ENCODE measurements at regions not wholly inside any gene's neighbourhood (a gene's known extent, or its start where the extent isn't known, plus 50 kb on each side); places are given as distances from the start of the nearest gene placed in this dataset.

GRCh38 chr3:30084316-30084715 is 522.1 kb upstream of the TGFBR2 start:
- TF ChIP-seq ZC3H10 (CRISPR knock-in tag; IDR thresholded peaks at IDR 0.05) (no peak), CSDC2 (CRISPR knock-in tag; IDR thresholded peaks at IDR 0.05) (no peak), OSR1 (CRISPR knock-in tag; IDR thresholded peaks at IDR 0.05) (no peak), RARB (CRISPR knock-in tag; IDR thresholded peaks at IDR 0.05) (no peak), POU6F1 (CRISPR knock-in tag; IDR thresholded peaks at IDR 0.05; ENCODE audit: borderline replicate concordance, low read depth) (no peak), TOX (CRISPR knock-in tag; IDR thresholded peaks at IDR 0.05; ENCODE audit: borderline replicate concordance) (no peak), ARNTL (CRISPR knock-in tag; IDR thresholded peaks at IDR 0.05; ENCODE audit: borderline replicate concordance, low read depth) (no peak), ISL1 (CRISPR knock-in tag; IDR thresholded peaks at IDR 0.05) (no peak), ESRRG (CRISPR knock-in tag; IDR thresholded peaks at IDR 0.05) (no peak), GLIS3 (CRISPR knock-in tag; IDR thresholded peaks at IDR 0.05) (no peak), ZNF8 (CRISPR knock-in tag; IDR thresholded peaks at IDR 0.05) (no peak)
- TF ChIP-seq, protein P1, sequence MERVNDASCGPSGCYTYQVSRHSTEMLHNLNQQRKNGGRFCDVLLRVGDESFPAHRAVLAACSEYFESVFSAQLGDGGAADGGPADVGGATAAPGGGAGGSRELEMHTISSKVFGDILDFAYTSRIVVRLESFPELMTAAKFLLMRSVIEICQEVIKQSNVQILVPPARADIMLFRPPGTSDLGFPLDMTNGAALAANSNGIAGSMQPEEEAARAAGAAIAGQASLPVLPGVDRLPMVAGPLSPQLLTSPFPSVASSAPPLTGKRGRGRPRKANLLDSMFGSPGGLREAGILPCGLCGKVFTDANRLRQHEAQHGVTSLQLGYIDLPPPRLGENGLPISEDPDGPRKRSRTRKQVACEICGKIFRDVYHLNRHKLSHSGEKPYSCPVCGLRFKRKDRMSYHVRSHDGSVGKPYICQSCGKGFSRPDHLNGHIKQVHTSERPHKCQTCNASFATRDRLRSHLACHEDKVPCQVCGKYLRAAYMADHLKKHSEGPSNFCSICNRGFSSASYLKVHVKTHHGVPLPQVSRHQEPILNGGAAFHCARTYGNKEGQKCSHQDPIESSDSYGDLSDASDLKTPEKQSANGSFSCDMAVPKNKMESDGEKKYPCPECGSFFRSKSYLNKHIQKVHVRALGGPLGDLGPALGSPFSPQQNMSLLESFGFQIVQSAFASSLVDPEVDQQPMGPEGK (CRISPR knock-in tag; IDR thresholded peaks at IDR 0.05; ENCODE audit: borderline replicate concordance), result no peak
- TF ChIP-seq, protein P2, sequence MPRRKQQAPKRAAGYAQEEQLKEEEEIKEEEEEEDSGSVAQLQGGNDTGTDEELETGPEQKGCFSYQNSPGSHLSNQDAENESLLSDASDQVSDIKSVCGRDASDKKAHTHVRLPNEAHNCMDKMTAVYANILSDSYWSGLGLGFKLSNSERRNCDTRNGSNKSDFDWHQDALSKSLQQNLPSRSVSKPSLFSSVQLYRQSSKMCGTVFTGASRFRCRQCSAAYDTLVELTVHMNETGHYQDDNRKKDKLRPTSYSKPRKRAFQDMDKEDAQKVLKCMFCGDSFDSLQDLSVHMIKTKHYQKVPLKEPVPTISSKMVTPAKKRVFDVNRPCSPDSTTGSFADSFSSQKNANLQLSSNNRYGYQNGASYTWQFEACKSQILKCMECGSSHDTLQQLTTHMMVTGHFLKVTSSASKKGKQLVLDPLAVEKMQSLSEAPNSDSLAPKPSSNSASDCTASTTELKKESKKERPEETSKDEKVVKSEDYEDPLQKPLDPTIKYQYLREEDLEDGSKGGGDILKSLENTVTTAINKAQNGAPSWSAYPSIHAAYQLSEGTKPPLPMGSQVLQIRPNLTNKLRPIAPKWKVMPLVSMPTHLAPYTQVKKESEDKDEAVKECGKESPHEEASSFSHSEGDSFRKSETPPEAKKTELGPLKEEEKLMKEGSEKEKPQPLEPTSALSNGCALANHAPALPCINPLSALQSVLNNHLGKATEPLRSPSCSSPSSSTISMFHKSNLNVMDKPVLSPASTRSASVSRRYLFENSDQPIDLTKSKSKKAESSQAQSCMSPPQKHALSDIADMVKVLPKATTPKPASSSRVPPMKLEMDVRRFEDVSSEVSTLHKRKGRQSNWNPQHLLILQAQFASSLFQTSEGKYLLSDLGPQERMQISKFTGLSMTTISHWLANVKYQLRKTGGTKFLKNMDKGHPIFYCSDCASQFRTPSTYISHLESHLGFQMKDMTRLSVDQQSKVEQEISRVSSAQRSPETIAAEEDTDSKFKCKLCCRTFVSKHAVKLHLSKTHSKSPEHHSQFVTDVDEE (CRISPR knock-in tag; IDR thresholded peaks at IDR 0.05), result no peak

Data from SK-N-SH treated with all-trans-retinoic acid at 6 μM for 48 hours (cell line).